GM23338 (cell line): ENCODE measurements at regions not wholly inside any gene's neighbourhood (a gene's known extent, or its start where the extent isn't known, plus 50 kb on each side); places are given as distances from the start of the nearest gene placed in this dataset.

ENCODE experiments used
- ATAC-seq: fragments of 200-7000 bp; cut with Tn5 transposase; 3 replicates; pipeline ENCODE4 v1.9.1; 2020
- DNase-seq: peaks from one replicate; pipeline ENCODE4 v3.0.0-alpha.2; 2015; ENCODE audit warnings: low spot score
- H2AFZ ChIP-seq: fragments of 200-600 bp; sonication (generic); 2 replicates; pipeline ENCODE4 v1.8.0; 2016; ENCODE audit warnings: antibody characterized with exemption, mild to moderate bottlenecking, moderate library complexity
- H3F3A ChIP-seq: fragments of 200-600 bp; sonication (generic); replicated peaks from 2 replicates; pipeline ENCODE4 v1.8.0; 2017; ENCODE audit warnings: antibody characterized with exemption, mixed run types, low read depth
- H3K27ac ChIP-seq: fragments of 200-600 bp; sonication (generic); 2 replicates; pipeline ENCODE4 v1.6.1; 2016; ENCODE audit warnings: low read depth
- H3K27me3 ChIP-seq: fragments of 200-600 bp; sonication (generic); 2 replicates; pipeline ENCODE4 v1.8.0; 2016; ENCODE audit warnings: mild to moderate bottlenecking, mixed run types, moderate library complexity; ENCODE audit not compliant: insufficient read depth
- H3K36me3 ChIP-seq: fragments of 200-600 bp; sonication (generic); 2 replicates; pipeline ENCODE4 v1.8.0; 2016; ENCODE audit warnings: mild to moderate bottlenecking; ENCODE audit not compliant: insufficient read depth
- H3K4me1 ChIP-seq: fragments of 200-600 bp; sonication (generic); 2 replicates; pipeline ENCODE4 v1.8.0; 2016; ENCODE audit warnings: mild to moderate bottlenecking, moderate library complexity; ENCODE audit not compliant: insufficient read depth
- H3K4me2 ChIP-seq: fragments of 200-600 bp; sonication (generic); 2 replicates; pipeline ENCODE4 v1.7.1; 2017; ENCODE audit warnings: mixed run types
- H3K4me3 ChIP-seq: fragments of 200-600 bp; sonication (generic); 2 replicates; pipeline ENCODE4 v1.6.1; 2016; ENCODE audit warnings: mixed run types
- H3K79me2 ChIP-seq: fragments of 200-600 bp; sonication (generic); replicated peaks from 2 replicates; pipeline ENCODE4 v1.8.0; 2017; ENCODE audit warnings: mild to moderate bottlenecking; ENCODE audit not compliant: insufficient read depth
- H3K9me2 ChIP-seq: fragments of 200-600 bp; sonication (generic); 2 replicates; pipeline ENCODE4 v1.8.0; 2017; ENCODE audit not compliant: insufficient read depth
- H4K20me1 ChIP-seq: fragments of 200-600 bp; sonication (generic); replicated peaks from 2 replicates; pipeline ENCODE4 v1.8.0; 2017; ENCODE audit warnings: mild to moderate bottlenecking; ENCODE audit not compliant: insufficient read depth
- H3K27ac Mint-ChIP-seq: 2 replicates; pipeline ENCODE4 v1.8.0; 2020; ENCODE audit warnings: inconsistent platforms, mild to moderate bottlenecking, moderate library complexity, mixed read lengths
- H3K27me3 Mint-ChIP-seq: 3 replicates; pipeline ENCODE4 v1.8.0; 2022; ENCODE audit warnings: low read depth, mild to moderate bottlenecking, moderate library complexity, mixed read lengths, inconsistent platforms; ENCODE audit not compliant: insufficient read depth, poor library complexity
- H3K36me3 Mint-ChIP-seq: 3 replicates; pipeline ENCODE4 v1.8.0; 2021; ENCODE audit warnings: low read depth, mild to moderate bottlenecking, inconsistent platforms, moderate library complexity, mixed read lengths
- H3K4me1 Mint-ChIP-seq: 3 replicates; pipeline ENCODE4 v1.8.0; 2020; ENCODE audit warnings: mild to moderate bottlenecking, inconsistent platforms, mixed read lengths
- H3K4me3 Mint-ChIP-seq: 3 replicates; pipeline ENCODE4 v1.8.0; 2021; ENCODE audit warnings: moderate library complexity, mild to moderate bottlenecking, inconsistent platforms, mixed read lengths
- H3K9me3 Mint-ChIP-seq: 3 replicates; pipeline ENCODE4 v1.8.0; 2020; ENCODE audit warnings: moderate library complexity, mild to moderate bottlenecking, inconsistent platforms, mixed read lengths
- CREB1 ChIP-seq: fragments of 250-450 bp; sonication (Bioruptor Pico); IDR thresholded peaks from 2 replicates; pipeline ENCODE4 v1.5.0; 2020; ENCODE audit warnings: low read depth, mild to moderate bottlenecking, moderate library complexity
- CTCF ChIP-seq, 2 experiments: fragments of 200-600 bp in 1 of 2; sonication (generic) in 1 of 2; conservative IDR thresholded peaks; 2 replicates each; pipeline versions ENCODE4 v1.5.1 to v1.6.1; 2016 to 2017; ENCODE audit warnings: antibody characterized with exemption in 2 of 2, low read depth in 2 of 2, mild to moderate bottlenecking in 2 of 2, moderate library complexity in 1 of 2
- EZH2 ChIP-seq: fragments of 200-600 bp; sonication (generic); IDR thresholded peaks from one replicate; pipeline ENCODE4 v1.8.0; 2017; ENCODE audit warnings: antibody characterized with exemption, mild to moderate bottlenecking, low read depth; ENCODE audit not compliant: unreplicated experiment
- EZH2phosphoT487 ChIP-seq: fragments of 200-600 bp; sonication (generic); IDR thresholded peaks from one replicate; pipeline ENCODE4 v1.8.1; 2018; ENCODE audit warnings: antibody characterized with exemption; ENCODE audit not compliant: unreplicated experiment
- JUNB ChIP-seq: IDR thresholded peaks from one replicate; pipeline ENCODE4 v1.6.1; 2016; ENCODE audit warnings: antibody characterized with exemption; ENCODE audit not compliant: unreplicated experiment
- NANOG ChIP-seq: IDR thresholded peaks from 2 replicates; pipeline ENCODE4 v1.6.1; 2016; ENCODE audit warnings: antibody characterized with exemption, borderline replicate concordance
- POLR2AphosphoS5 ChIP-seq: IDR thresholded peaks from 2 replicates; pipeline ENCODE4 v1.6.1; 2016; ENCODE audit warnings: antibody characterized with exemption, low read depth
- REST ChIP-seq: IDR thresholded peaks from one replicate; pipeline ENCODE4 v1.6.1; 2018; ENCODE audit warnings: antibody characterized with exemption; ENCODE audit not compliant: unreplicated experiment
- ZNF114 ChIP-seq: fragments of 250-450 bp; sonication (Bioruptor Pico); IDR thresholded peaks from 2 replicates; pipeline ENCODE4 v1.5.0; 2020; ENCODE audit warnings: mild to moderate bottlenecking, moderate library complexity
- ZNF331 ChIP-seq: fragments of 250-450 bp; sonication (Bioruptor Pico); IDR thresholded peaks from 2 replicates; pipeline ENCODE4 v1.5.0; 2020; ENCODE audit warnings: low read depth, mild to moderate bottlenecking, moderate library complexity
- TF ChIP-seq, protein P1 (sequence below): IDR thresholded peaks from 2 replicates; pipeline ENCODE4 v1.6.1; 2016; ENCODE audit warnings: antibody characterized with exemption

GRCh38 chr15:77807611-77808010, 174.9 kb upstream of the LINGO1 start (continued):
- TF ChIP-seq CREB1 (CRISPR knock-in tag) (no peak), JUNB (no peak), POLR2AphosphoS5 (no peak), EZH2phosphoT487 (no peak), REST (no peak), ZNF114 (CRISPR knock-in tag) (no peak), NANOG (no peak)

- no peak overlapping the region for H3K4me2 ChIP-seq
- no peak for DNase-seq
- H3K27ac ChIP-seq: no peak overlapping the region
- Mint-ChIP-seq H3K4me1 (peaks cover 32% of the 10 kb centered on the region), H3K36me3 (no peaks in the 10 kb centered on the region), H3K27ac (no peak overlapping the region), H3K27me3 (peaks cover 15% of the 10 kb centered on the region), H3K9me3 (no peaks in the 10 kb centered on the region), H3K4me3 (no peak overlapping the region)
- H3K79me2 ChIP-seq: no peaks in the 10 kb centered on the region
- H3F3A ChIP-seq: no peaks in the 10 kb centered on the region
- no peaks in the 10 kb centered on the region for H4K20me1 ChIP-seq
- no peaks in the 10 kb centered on the region for H3K36me3 ChIP-seq
- H2AFZ ChIP-seq: no peak overlapping the region
- no peak for ATAC-seq
- H3K4me1 ChIP-seq: peaks cover 9% of the 10 kb centered on the region
- no peak overlapping the region for H3K4me3 ChIP-seq
- no peaks in the 10 kb centered on the region for H3K27me3 ChIP-seq
- no peaks in the 10 kb centered on the region for H3K9me2 ChIP-seq
- TF ChIP-seq CREB1 (CRISPR knock-in tag) (no peak), JUNB (no peak), CTCF (conservative IDR thresholded peaks at IDR 0.05; ENCODE audit: low read depth in 2 of 2) (no peak), ZNF331 (no peak), POLR2AphosphoS5 (no peak), REST (no peak), EZH2phosphoT487 (no peak), NANOG (no peak), EZH2 (no peak)
- TF ChIP-seq, protein P1, sequence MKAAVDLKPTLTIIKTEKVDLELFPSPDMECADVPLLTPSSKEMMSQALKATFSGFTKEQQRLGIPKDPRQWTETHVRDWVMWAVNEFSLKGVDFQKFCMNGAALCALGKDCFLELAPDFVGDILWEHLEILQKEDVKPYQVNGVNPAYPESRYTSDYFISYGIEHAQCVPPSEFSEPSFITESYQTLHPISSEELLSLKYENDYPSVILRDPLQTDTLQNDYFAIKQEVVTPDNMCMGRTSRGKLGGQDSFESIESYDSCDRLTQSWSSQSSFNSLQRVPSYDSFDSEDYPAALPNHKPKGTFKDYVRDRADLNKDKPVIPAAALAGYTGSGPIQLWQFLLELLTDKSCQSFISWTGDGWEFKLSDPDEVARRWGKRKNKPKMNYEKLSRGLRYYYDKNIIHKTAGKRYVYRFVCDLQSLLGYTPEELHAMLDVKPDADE: no peak
These were observed 174.4 kb upstream of the LINGO1 start for GRCh38 chr15:77807115-77807514.
